Lung (tissue), 11 donors: ENCODE measurements at regions not wholly inside any gene's neighbourhood (a gene's known extent, or its start where the extent isn't known, plus 50 kb on each side); places are given as distances from the start of the nearest gene placed in this dataset.

Source experiments
- ATAC-seq: fragments of 200-7000 bp; cut with Tn5 transposase; one replicate; pipeline ENCODE4 v1.9.1; 2020; ENCODE audit warnings: moderate number of reproducible peaks; ENCODE audit not compliant: insufficient read depth, low FRiP score
- DNase-seq, 3 donors: peaks; one replicate each; pipeline ENCODE4 v3.0.0-alpha.2; 2013 to 2017
- H3K27ac ChIP-seq, 2 donors: one replicate each; pipeline ENCODE4 v1.5.1; 2013; ENCODE audit warnings: mild to moderate bottlenecking in 2 of 2, moderate library complexity in 2 of 2, control low read depth in 1 of 2, inconsistent platforms in 1 of 2, low read depth in 1 of 2, low read length in 1 of 2
- H3K27me3 ChIP-seq, 3 donors: one replicate each; pipeline ENCODE4 v1.5.1; 2013; ENCODE audit warnings: low read length in 2 of 3; ENCODE audit not compliant: control insufficient read depth in 3 of 3, insufficient read depth in 3 of 3
- H3K36me3 ChIP-seq, 4 donors: one replicate each; pipeline ENCODE4 v1.5.1; 2013; ENCODE audit warnings: low read length in 4 of 4, mild to moderate bottlenecking in 1 of 4, moderate library complexity in 1 of 4; ENCODE audit not compliant: control insufficient read depth in 4 of 4, insufficient read depth in 4 of 4
- H3K4me1 ChIP-seq, 5 donors: one replicate each; pipeline ENCODE4 v1.5.1; 2013; ENCODE audit warnings: low read length in 5 of 5, mild to moderate bottlenecking in 2 of 5, moderate library complexity in 1 of 5; ENCODE audit not compliant: control insufficient read depth in 5 of 5, insufficient read depth in 5 of 5
- H3K4me3 ChIP-seq: one replicate; pipeline ENCODE4 v1.5.1; 2013; ENCODE audit warnings: mild to moderate bottlenecking, control low read depth, moderate library complexity
- H3K9ac ChIP-seq, 2 donors: one replicate each; pipeline ENCODE4 v1.5.1; 2013; ENCODE audit warnings: low read length in 2 of 2, control low read depth in 1 of 2; ENCODE audit not compliant: insufficient read depth in 1 of 2
- H3K9me3 ChIP-seq, 4 donors: one replicate each; pipeline ENCODE4 v1.5.1; 2013; ENCODE audit warnings: low read length in 3 of 4, mild to moderate bottlenecking in 1 of 4, moderate library complexity in 1 of 4; ENCODE audit not compliant: control insufficient read depth in 4 of 4, insufficient read depth in 3 of 4
- CTCF ChIP-seq: IDR thresholded peaks from 2 replicates; pipeline ENCODE4 v1.5.1; 2012; ENCODE audit warnings: mild to moderate bottlenecking; ENCODE audit errors: control extremely low read depth, extremely low read depth
- WGBS, 2 donors: extraction: QIAGEN DNeasy Blood & Tissue Kit; methylation state at CpG; one replicate each; pipeline ENCODE4 v1.1.7; 2013; 5-methylcytosine and 5-hydroxymethylcytosine counted together
- donor health status: control.
- donor health status: control.
- donor health status: Bipolar disorder and iron deficiency.
- donor health status: healthy.
- donor health status: DM: yes; HTN: yes; CAD: no.

GRCh38 chr5:92852219-92852618, 728.8 kb downstream of the NR2F1-AS1 start:
- Histone ChIP-seq H3K9ac (no peak overlapping the region), H3K27me3 (no peaks in the 10 kb centered on the region), H3K4me3 (no peak overlapping the region), H3K27ac (no peak overlapping the region), H3K9me3 (no peaks in the 10 kb centered on the region), H3K4me1 (no peaks in the 10 kb centered on the region), H3K36me3 (no peaks in the 10 kb centered on the region)
- WGBS, 2 donors, result 75 to 81% methylated on average over 4 of the region's 4 CpGs
- ATAC-seq (no peak), DNase-seq (no peak)
- TF ChIP-seq CTCF, result no peak

- 65 to 69% methylated on average over 2 of the region's 2 CpGs for WGBS, 2 donors
Observed at GRCh38 chr5:92850886-92851285, 730.1 kb downstream of the NR2F1-AS1 start.

GRCh38 chr5:92849756-92850155, 731.3 kb downstream of the NR2F1-AS1 start:
- Histone ChIP-seq H3K4me1 (no peaks in the 10 kb centered on the region), H3K27ac (no peak overlapping the region)

More at GRCh38 chr5:92850886-92851285, 730.1 kb downstream of the NR2F1-AS1 start:
- no peak for DNase-seq
- Histone ChIP-seq H3K27ac (no peak overlapping the region), H3K36me3 (no peaks in the 10 kb centered on the region), H3K27me3 (no peaks in the 10 kb centered on the region), H3K4me3 (no peak overlapping the region), H3K9me3 (no peaks in the 10 kb centered on the region), H3K9ac (no peak overlapping the region), H3K4me1 (no peaks in the 10 kb centered on the region)
- TF ChIP-seq CTCF, result no peak
- ATAC-seq, result no peak

More at GRCh38 chr5:92849756-92850155, 731.3 kb downstream of the NR2F1-AS1 start:
- TF ChIP-seq CTCF, result no peak
- Histone ChIP-seq H3K4me3 (no peak overlapping the region), H3K9ac (no peak overlapping the region), H3K27me3 (no peaks in the 10 kb centered on the region), H3K9me3 (no peaks in the 10 kb centered on the region), H3K36me3 (no peaks in the 10 kb centered on the region)
- ATAC-seq (no peak), DNase-seq (no peak)
